Activated naive CD4-positive, alpha-beta T cell (primary cell): ENCODE measurements at regions not wholly inside any gene's neighbourhood (a gene's known extent, or its start where the extent isn't known, plus 50 kb on each side); places are given as distances from the start of the nearest gene placed in this dataset.

Experiments
- DNase-seq, 4 experiments: peaks; one replicate each; lab custom pipeline; 2025; lab: John Stamatoyannopoulos, UW

GRCh38 chr2:42871372-42871771 lies 79.0 kb upstream of the HAAO start:
- DNase-seq: no peak

DNA sequence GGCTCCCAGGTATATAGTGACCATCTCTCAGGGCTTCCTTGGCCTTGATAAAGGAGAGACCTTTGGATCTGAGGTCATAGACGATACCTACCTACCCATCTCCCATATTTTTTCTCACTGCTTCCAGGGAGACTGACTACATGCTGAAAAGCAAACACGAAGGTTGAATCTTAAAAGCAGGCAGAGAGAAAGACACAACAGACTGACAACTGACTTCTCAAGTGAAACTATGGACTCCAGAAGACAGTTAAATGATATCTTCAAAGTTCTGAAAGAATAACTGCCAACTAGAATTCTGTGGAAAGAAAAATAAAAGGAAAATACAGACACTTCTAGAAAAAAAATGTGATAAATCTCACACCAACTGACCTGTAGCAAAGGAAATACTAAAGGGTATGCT lies 76.5 kb upstream of the HAAO start:
- no peak for DNase-seq

GRCh38 chr2:42868096-42868495 lies 75.7 kb upstream of the HAAO start:
- no peak for DNase-seq

DNA sequence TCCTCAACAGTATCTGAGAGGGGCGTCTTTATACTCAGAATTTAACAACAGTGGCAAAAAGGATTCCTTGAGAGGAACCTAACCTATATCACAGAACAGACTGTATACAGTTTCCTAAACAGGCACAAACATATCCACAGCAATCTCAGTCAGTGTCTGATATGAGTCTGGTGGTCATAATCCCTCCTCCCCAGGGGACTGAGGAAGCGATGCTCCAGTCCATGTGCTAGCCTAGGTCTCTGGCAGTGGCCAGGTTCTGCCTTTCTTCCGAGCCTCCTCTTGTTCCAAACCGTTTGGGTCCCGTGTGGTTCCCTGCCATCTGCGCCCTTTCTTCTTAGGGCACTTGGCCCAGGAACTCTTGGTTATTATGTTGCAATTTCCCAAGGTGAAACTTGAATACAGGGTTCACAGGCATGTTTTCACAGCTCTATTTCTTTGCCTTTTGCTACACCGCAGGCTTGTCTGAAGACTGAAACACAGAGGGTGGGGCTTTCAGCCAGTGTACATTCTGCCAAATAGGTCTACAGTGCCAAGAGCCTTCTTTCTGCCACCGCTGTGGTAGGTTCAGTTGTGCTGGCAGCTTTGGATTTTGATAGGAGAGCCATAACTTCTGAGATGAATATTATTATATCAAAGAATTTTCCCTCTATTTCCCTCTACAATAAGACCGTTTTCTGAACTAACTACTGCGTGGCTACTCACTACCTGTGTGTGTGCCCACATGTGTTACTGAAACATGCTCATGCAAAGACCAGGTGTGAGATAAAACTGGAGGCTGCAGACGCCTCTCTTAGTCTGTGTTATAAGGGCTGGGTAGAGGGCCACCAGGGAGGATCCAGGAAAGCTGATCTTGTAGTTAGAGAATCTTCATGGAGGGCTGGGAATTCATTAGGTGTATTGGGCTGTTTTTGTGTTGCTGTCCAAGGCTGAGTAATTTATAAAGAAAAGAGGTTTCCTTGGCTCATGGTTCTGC lies 75.0 kb upstream of the HAAO start:
- no peak for DNase-seq

- DNase-seq: no peak
These were observed 73.8 kb upstream of the HAAO start for GRCh38 chr2:42865884-42866881.

DNA sequence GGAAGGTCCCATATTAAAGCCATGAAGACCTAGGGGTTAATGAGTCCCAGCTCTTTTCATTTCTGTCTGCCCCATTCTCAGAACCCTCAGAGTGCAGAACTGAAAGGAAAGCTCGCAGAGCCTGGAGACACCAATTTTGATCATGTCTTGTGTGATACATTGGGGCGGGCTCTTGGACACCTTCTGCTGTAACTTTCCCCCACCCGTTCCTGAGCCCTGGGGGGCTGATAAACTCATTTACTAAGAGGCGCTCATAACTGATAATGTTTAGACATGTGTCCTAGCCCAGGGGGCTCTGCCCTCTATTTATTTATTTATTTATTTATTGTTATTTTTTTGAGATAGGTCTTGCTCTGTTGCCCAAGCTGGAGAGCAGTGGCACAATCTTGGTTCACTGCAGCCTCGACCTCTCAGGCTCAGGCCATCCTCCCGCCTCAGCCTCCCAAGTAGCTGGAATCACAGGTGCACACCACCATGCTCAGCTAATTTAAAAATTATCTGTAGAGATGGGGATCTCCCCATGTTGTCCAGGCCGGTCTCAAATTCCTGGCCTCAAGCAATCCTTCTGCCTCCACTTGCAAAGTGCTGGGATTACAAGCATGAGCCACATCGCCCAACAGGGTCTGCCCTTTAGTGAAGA lies 72.4 kb upstream of the HAAO start:
- no peak for DNase-seq

DNA sequence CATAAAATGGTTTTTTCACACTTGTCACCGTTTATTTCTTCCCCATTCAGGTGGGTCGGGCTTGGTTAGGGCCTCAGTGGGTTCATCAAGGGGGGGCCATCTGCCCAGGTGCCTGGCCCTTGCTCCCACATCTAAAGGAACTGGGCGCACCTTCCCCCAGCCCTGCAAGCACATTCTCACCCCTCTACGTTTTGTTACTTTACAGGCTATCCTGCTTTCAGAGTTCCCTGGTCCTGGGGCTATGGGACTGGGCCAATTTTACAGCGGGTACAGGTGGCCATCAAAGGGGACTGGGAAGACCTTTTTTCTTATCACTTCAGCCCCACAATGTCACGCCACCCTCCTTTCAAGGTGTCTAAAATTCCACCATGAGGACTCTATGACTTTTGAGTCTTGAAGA lies 71.8 kb upstream of the HAAO start:
- DNase-seq: no peak

DNA sequence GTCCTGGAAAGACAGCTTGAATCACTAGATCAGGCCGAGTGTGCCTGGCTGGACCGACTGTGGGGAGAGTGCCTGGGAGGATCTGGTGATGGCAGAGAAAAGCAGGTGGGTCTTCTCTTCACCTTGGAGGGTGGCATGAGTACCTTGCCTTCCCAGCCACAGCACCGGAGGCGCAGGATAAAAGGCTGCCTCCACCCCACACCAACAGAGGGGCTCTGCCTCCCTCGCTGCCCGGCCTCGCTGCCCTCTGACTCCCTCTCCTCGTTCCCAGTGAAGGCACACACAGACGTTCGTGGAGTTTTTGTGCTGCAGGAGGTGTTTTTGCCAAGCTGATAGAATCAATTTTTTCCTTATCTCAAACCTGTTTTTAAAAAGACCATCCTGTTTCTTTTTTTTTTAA lies 71.4 kb upstream of the HAAO start:
- DNase-seq: no peak

DNA sequence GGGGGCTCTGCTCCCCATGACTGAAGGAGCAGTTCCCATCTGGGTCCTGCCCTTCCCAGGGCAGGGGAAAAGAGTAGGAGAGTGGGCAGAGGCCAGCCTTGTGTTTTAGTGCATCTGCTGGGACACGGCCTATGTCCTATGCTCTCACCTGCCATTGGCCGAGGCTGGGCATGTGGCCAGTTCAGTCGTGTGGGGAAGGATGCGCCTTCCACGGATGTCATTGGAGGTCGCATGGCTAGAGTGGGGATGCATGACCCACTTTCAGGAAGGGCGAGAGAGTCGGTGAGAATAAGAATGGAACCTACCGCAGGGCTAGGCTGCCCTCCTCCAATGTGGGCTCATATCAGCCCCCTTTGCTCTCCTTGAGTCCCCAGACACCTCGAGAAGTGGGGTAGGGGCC lies 70.9 kb upstream of the HAAO start:
- DNase-seq: no peak

DNA sequence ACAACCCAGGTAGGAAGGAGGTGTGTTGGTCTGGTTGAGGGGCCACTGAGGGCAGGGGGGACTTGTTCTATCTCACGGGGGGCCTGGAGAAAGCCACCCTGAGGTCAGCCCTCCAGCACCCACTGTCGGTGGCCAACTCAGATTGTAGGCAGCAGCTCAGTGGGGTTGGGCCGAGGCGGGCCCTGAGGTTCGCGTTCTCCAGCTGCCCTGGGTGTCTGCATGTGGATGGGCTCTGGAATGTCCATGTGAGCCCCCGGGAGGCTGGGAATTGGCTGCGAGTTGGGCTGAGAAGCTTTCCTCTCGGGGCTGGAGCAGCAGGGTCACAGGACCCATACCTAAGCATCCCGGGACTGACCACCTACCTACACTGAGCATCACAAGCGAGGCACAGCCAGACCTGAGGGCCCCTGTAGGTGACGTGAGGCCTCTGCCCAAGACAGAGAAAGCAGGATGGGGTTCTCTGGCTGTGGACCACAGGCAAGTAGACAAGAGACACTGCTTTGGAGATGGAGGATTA lies 70.3 kb upstream of the HAAO start:
- DNase-seq: no peak

DNA sequence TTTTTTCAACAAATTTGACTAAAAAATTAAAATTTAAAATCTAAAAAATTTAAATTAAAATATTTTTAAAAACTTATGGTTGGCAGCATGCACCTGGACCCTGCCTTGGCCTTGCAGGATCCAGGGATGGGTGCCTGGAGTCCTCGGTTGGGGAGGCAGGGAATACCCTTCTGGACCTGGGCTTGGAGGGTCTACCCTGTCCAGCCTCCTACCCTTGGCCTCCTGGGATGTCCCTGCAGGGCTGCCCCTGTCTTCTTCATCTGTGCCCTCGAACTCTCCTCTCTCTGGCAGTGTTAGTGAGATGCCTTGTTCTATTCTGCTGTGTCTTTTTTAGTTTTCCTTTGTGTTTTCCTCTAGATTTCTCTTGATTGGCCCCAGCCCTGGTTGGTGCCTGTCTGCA lies 68.9 kb upstream of the HAAO start:
- DNase-seq: no peak

DNA sequence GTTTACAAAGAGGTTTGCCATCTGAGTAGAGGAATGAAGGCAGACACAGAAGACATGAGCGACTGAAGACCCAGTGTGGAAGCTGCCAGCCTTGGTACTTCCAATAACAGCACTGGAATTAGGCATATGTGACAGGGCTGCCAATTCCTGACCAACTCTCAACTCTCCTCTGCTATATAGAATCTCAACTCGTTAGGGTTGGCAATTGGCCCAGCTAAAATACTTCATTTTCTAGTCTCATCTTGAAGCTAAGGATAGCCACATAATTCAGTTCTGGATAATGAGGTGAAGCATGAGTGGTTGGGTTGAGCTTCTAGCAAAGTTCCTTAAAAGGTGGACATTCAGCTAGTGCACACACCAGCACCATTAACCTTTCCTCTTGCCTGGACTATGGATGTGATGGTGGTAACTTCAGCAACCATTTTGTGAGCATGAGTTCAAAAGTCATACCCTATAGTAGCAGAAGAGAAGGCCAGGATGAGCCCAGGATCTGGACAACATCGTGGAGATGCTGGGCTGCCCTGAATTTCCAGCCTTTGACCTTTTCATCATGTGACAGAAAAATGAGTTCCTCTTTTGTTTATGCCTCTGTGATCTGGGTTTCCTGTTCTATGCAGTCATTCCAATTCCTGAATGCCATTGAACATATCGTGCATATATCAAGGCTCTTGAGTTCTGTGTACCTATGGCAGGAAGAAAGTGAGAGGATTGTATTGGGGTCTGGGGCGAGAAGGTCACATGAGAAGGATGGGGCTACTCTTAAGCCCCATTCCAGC lies 68.1 kb upstream of the HAAO start:
- no peak for DNase-seq

DNA sequence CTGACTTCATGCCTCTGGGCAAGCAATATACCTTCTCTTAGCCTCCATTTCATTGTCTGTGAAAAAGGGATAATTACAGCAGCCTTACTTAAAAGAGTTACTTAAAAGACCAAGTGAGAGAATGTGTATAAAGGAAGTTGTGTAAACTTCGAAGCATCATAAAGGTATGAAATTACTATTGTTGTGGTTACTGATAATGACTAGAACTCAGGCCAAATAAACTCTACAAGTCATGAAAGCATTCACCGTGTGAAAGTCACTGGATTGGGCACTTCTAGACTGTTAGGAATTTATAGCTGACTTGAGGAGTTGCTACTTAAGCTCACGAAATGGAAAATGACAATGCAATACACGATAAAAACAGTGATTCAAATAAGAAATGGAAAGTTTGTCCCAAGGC lies 67.4 kb upstream of the HAAO start:
- DNase-seq: no peak

GRCh38 chr2:42859006-42859552 lies 66.7 kb upstream of the HAAO start:
- peak; percentile 7 to 30 (median 24) for DNase-seq

GRCh38 chr2:42858140-42859005 lies 66.0 kb upstream of the HAAO start:
- no peak for DNase-seq

DNA sequence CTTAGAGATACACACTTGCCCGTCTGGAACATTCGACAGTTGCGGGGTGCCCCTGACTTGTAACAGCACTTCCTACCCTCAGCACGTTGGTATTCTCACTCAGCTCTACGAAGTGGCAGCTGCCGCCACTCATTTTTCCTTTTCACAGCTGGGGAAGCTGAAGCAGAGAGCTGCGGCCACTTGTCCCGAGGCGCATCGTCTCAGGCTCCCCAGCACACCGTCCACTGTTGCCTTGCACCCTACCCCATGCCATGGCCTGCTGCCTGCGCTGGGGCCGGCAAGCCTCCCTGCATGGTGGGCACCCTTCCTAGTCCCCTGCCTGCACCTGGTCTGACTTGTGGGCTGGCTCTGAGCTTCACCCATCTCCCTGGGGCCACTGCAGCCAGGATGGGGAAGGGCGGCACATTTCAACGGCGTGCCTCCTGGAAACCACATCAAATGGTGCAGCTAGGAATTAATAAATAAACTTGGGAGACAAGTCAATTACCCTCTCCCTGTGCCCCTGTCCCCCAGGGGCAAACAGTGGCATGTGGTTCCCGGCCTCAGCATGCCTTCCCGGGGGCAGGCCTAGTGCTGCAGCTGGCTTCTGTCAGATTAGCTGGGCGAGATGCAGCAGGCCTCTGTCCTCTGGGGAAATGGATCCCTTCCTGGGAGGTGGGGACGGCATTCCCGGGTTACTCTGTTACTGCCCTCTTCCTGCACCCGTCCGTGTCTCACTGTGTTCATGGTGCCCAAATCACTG lies 64.7 kb upstream of the HAAO start:
- no peak for DNase-seq

GRCh38 chr2:42856106-42856860 lies 63.9 kb upstream of the HAAO start:
- DNase-seq: no peak

GRCh38 chr2:42855221-42855970 lies 63.0 kb upstream of the HAAO start:
- DNase-seq: no peak
